Trophoblast cell (in vitro differentiated cells and primary cell): ENCODE measurements at regions not wholly inside any gene's neighbourhood (a gene's known extent, or its start where the extent isn't known, plus 50 kb on each side); places are given as distances from the start of the nearest gene placed in this dataset.

ENCODE experiments used
- DNase-seq, 2 donors: peaks; one replicate each; pipeline ENCODE4 v3.0.0-alpha.2; 2016
- H2AFZ ChIP-seq: 2 replicates; pipeline ENCODE4 v1.6.1; 2013; ENCODE audit warnings: low read length, moderate library complexity, mild to moderate bottlenecking; ENCODE audit not compliant: insufficient read depth, poor library complexity
- H2AK5ac ChIP-seq: 2 replicates; pipeline ENCODE4 v1.6.1; 2013; ENCODE audit warnings: mild to moderate bottlenecking, low read length
- H2BK120ac ChIP-seq: 2 replicates; pipeline ENCODE4 v1.6.1; 2013; ENCODE audit warnings: low read length, mild to moderate bottlenecking, moderate library complexity; ENCODE audit not compliant: insufficient read depth, poor library complexity
- H2BK12ac ChIP-seq: 2 replicates; pipeline ENCODE4 v1.6.1; 2013; ENCODE audit warnings: mild to moderate bottlenecking, low read length, moderate library complexity
- H2BK5ac ChIP-seq: 2 replicates; pipeline ENCODE4 v1.6.1; 2013; ENCODE audit warnings: low read length, low read depth, moderate library complexity, mild to moderate bottlenecking; ENCODE audit not compliant: poor library complexity
- H3K14ac ChIP-seq: 2 replicates; pipeline ENCODE4 v1.6.1; 2013; ENCODE audit warnings: mild to moderate bottlenecking, low read length
- H3K18ac ChIP-seq: 2 replicates; pipeline ENCODE4 v1.6.1; 2013; ENCODE audit warnings: mild to moderate bottlenecking, low read length
- H3K23ac ChIP-seq: 2 replicates; pipeline ENCODE4 v1.6.1; 2013; ENCODE audit warnings: low read length
- H3K27ac ChIP-seq: 2 replicates; pipeline ENCODE4 v1.5.1; 2013; ENCODE audit warnings: low read depth, mild to moderate bottlenecking, inconsistent platforms, low read length, moderate library complexity
- H3K27me3 ChIP-seq: 2 replicates; pipeline ENCODE4 v1.6.1; 2013; ENCODE audit warnings: inconsistent platforms, mild to moderate bottlenecking, low read length, moderate library complexity; ENCODE audit not compliant: insufficient read depth
- H3K36me3 ChIP-seq, 2 experiments: 1 replicate in 1 of 2; 2 replicates in 1 of 2; pipeline ENCODE4 v1.6.1; 2013; ENCODE audit warnings: low read length in 2 of 2, mild to moderate bottlenecking in 2 of 2, moderate library complexity in 1 of 2; ENCODE audit not compliant: insufficient read depth in 2 of 2, control insufficient read depth in 1 of 2
- H3K4ac ChIP-seq: 2 replicates; pipeline ENCODE4 v1.6.1; 2013; ENCODE audit warnings: low read depth, mild to moderate bottlenecking, low read length, moderate library complexity
- H3K4me1 ChIP-seq, 2 experiments: 1 replicate in 1 of 2; 2 replicates in 1 of 2; pipeline ENCODE4 v1.6.1; 2013; ENCODE audit warnings: low read length in 2 of 2, mild to moderate bottlenecking in 2 of 2, moderate library complexity in 1 of 2; ENCODE audit not compliant: insufficient read depth in 2 of 2, control insufficient read depth in 1 of 2
- H3K4me2 ChIP-seq: 2 replicates; pipeline ENCODE4 v1.6.1; 2013; ENCODE audit warnings: inconsistent platforms, mild to moderate bottlenecking, low read length, moderate library complexity
- H3K4me3 ChIP-seq: 2 replicates; pipeline ENCODE4 v1.5.1; 2013; ENCODE audit warnings: mild to moderate bottlenecking, low read depth, low read length, inconsistent platforms
- H3K79me1 ChIP-seq: one replicate; pipeline ENCODE4 v1.6.1; 2013; ENCODE audit warnings: low read length
- H3K79me2 ChIP-seq: 2 replicates; pipeline ENCODE4 v1.6.1; 2013; ENCODE audit warnings: low read length, mild to moderate bottlenecking; ENCODE audit not compliant: control insufficient read depth, insufficient read depth, poor library complexity
- H3K9ac ChIP-seq: 2 replicates; pipeline ENCODE4 v1.6.1; 2013; ENCODE audit warnings: mild to moderate bottlenecking, low read length
- H3K9me3 ChIP-seq: 2 replicates; pipeline ENCODE4 v1.6.1; 2013; ENCODE audit warnings: low read depth, mild to moderate bottlenecking, control low read depth, inconsistent platforms, low read length; ENCODE audit not compliant: insufficient read depth
- H4K12ac ChIP-seq: 2 replicates; pipeline ENCODE4 v1.6.1; 2013; ENCODE audit warnings: low read depth, mild to moderate bottlenecking, low read length, moderate library complexity
- H4K8ac ChIP-seq: 2 replicates; pipeline ENCODE4 v1.6.1; 2013; ENCODE audit warnings: low read depth, mild to moderate bottlenecking, low read length, moderate library complexity
- H4K91ac ChIP-seq: one replicate; pipeline ENCODE4 v1.6.1; 2013; ENCODE audit warnings: low read depth, mild to moderate bottlenecking, low read length, moderate library complexity
- WGBS: extraction: QIAGEN DNeasy Blood & Tissue Kit; methylation state at CpG from one replicate; pipeline ENCODE4 v1.1.7; 2013; ENCODE audit warnings: missing lambda C conversion rate; ENCODE audit not compliant: insufficient read length, insufficient coverage; ENCODE audit errors: extremely low coverage; 5-methylcytosine and 5-hydroxymethylcytosine counted together

GRCh38 chr10:130421909-130422308, 285.7 kb downstream of the GLRX3 start:
- no peak overlapping the region for H2AK5ac ChIP-seq
- H3K27me3 ChIP-seq = no peaks in the 10 kb centered on the region
- H4K91ac ChIP-seq = no peak overlapping the region
- H2BK120ac ChIP-seq = no peak overlapping the region
- WGBS = no CpG with 5 or more reads among the region's 9 CpGs
- no peak overlapping the region for H3K4ac ChIP-seq
- no peak overlapping the region for H3K9ac ChIP-seq
- no peak overlapping the region for H4K12ac ChIP-seq
- no peak overlapping the region for H3K18ac ChIP-seq
- DNase-seq = no peak
- H2BK5ac ChIP-seq = no peak overlapping the region
- H4K8ac ChIP-seq = no peak overlapping the region
- no peak overlapping the region for H3K27ac ChIP-seq
- H3K4me1 ChIP-seq = no peaks in the 10 kb centered on the region
- no peaks in the 10 kb centered on the region for H3K36me3 ChIP-seq
- H3K79me2 ChIP-seq = no peaks in the 10 kb centered on the region
- H3K9me3 ChIP-seq = no peaks in the 10 kb centered on the region
- no peak overlapping the region for H3K4me3 ChIP-seq
- H2AFZ ChIP-seq = no peak overlapping the region
- H3K79me1 ChIP-seq = no peaks in the 10 kb centered on the region
- H3K23ac ChIP-seq = no peak overlapping the region
- no peak overlapping the region for H3K4me2 ChIP-seq
- no peak overlapping the region for H2BK12ac ChIP-seq
- no peak overlapping the region for H3K14ac ChIP-seq

- Histone ChIP-seq H3K4me2 (no peak overlapping the region), H3K79me1 (no peaks in the 10 kb centered on the region), H4K8ac (no peak overlapping the region), H4K91ac (no peak overlapping the region), H2BK12ac (no peak overlapping the region), H3K14ac (no peak overlapping the region), H3K27me3 (no peaks in the 10 kb centered on the region), H4K12ac (no peak overlapping the region), H3K9ac (no peak overlapping the region), H3K9me3 (no peaks in the 10 kb centered on the region), H2BK5ac (no peak overlapping the region), H3K23ac (no peak overlapping the region), H2AFZ (no peak overlapping the region), H2BK120ac (no peak overlapping the region), H3K4ac (no peak overlapping the region), H3K79me2 (no peaks in the 10 kb centered on the region), H2AK5ac (no peak overlapping the region), H3K27ac (no peak overlapping the region), H3K36me3 (no peaks in the 10 kb centered on the region), H3K18ac (no peak overlapping the region), H3K4me1 (no peaks in the 10 kb centered on the region), H3K4me3 (no peak overlapping the region)
- WGBS = no CpG with 5 or more reads among the region's 12 CpGs
- DNase-seq = no peak
These were observed 286.5 kb downstream of the GLRX3 start for GRCh38 chr10:130422366-130423324.

- Histone ChIP-seq H3K4me2 (no peak overlapping the region), H4K12ac (no peak overlapping the region), H3K23ac (no peak overlapping the region), H4K8ac (no peak overlapping the region), H3K27me3 (no peaks in the 10 kb centered on the region), H3K9me3 (no peaks in the 10 kb centered on the region), H2BK5ac (no peak overlapping the region), H2AFZ (no peak overlapping the region), H3K4ac (no peak overlapping the region), H2BK12ac (no peak overlapping the region), H4K91ac (no peak overlapping the region), H3K36me3 (no peaks in the 10 kb centered on the region), H3K4me3 (no peak overlapping the region), H3K27ac (no peak overlapping the region), H3K79me2 (no peaks in the 10 kb centered on the region), H2BK120ac (no peak overlapping the region), H3K79me1 (no peaks in the 10 kb centered on the region), H3K9ac (no peak overlapping the region), H3K4me1 (no peaks in the 10 kb centered on the region), H3K18ac (no peak overlapping the region), H3K14ac (no peak overlapping the region), H2AK5ac (no peak overlapping the region)
- DNase-seq = no peak
- WGBS = no CpG with 5 or more reads among the region's 21 CpGs
These were observed 287.5 kb downstream of the GLRX3 start for GRCh38 chr10:130423455-130424305.

- Histone ChIP-seq H3K79me2 (no peaks in the 10 kb centered on the region), H3K27ac (no peak overlapping the region), H3K79me1 (no peaks in the 10 kb centered on the region), H3K4ac (no peak overlapping the region), H3K18ac (no peak overlapping the region), H3K23ac (no peak overlapping the region), H2AFZ (no peak overlapping the region), H2BK120ac (no peak overlapping the region), H3K4me2 (no peak overlapping the region), H3K4me3 (no peak overlapping the region), H2BK5ac (no peak overlapping the region), H3K27me3 (no peaks in the 10 kb centered on the region), H2BK12ac (no peak overlapping the region), H3K14ac (no peak overlapping the region), H4K12ac (no peak overlapping the region), H3K36me3 (no peaks in the 10 kb centered on the region), H4K8ac (no peak overlapping the region), H3K9ac (no peak overlapping the region), H2AK5ac (no peak overlapping the region), H3K9me3 (no peaks in the 10 kb centered on the region), H3K4me1 (no peaks in the 10 kb centered on the region), H4K91ac (no peak overlapping the region)
- WGBS = no CpG with 5 or more reads among the region's 10 CpGs
- no peak for DNase-seq
These were observed 288.2 kb downstream of the GLRX3 start for GRCh38 chr10:130424418-130424817.
